GM23338 (cell line): ENCODE measurements at regions not wholly inside any gene's neighbourhood (a gene's known extent, or its start where the extent isn't known, plus 50 kb on each side); places are given as distances from the start of the nearest gene placed in this dataset.

Source experiments
- ATAC-seq: fragments of 200-7000 bp; cut with Tn5 transposase; 3 replicates; pipeline ENCODE4 v1.9.1; 2020
- DNase-seq: peaks from one replicate; pipeline ENCODE4 v3.0.0-alpha.2; 2015; ENCODE audit warnings: low spot score
- H2AFZ ChIP-seq: fragments of 200-600 bp; sonication (generic); 2 replicates; pipeline ENCODE4 v1.8.0; 2016; ENCODE audit warnings: antibody characterized with exemption, mild to moderate bottlenecking, moderate library complexity
- H3F3A ChIP-seq: fragments of 200-600 bp; sonication (generic); replicated peaks from 2 replicates; pipeline ENCODE4 v1.8.0; 2017; ENCODE audit warnings: antibody characterized with exemption, mixed run types, low read depth
- H3K27ac ChIP-seq: fragments of 200-600 bp; sonication (generic); 2 replicates; pipeline ENCODE4 v1.6.1; 2016; ENCODE audit warnings: low read depth
- H3K27me3 ChIP-seq: fragments of 200-600 bp; sonication (generic); 2 replicates; pipeline ENCODE4 v1.8.0; 2016; ENCODE audit warnings: mild to moderate bottlenecking, mixed run types, moderate library complexity; ENCODE audit not compliant: insufficient read depth
- H3K36me3 ChIP-seq: fragments of 200-600 bp; sonication (generic); 2 replicates; pipeline ENCODE4 v1.8.0; 2016; ENCODE audit warnings: mild to moderate bottlenecking; ENCODE audit not compliant: insufficient read depth
- H3K4me1 ChIP-seq: fragments of 200-600 bp; sonication (generic); 2 replicates; pipeline ENCODE4 v1.8.0; 2016; ENCODE audit warnings: mild to moderate bottlenecking, moderate library complexity; ENCODE audit not compliant: insufficient read depth
- H3K4me2 ChIP-seq: fragments of 200-600 bp; sonication (generic); 2 replicates; pipeline ENCODE4 v1.7.1; 2017; ENCODE audit warnings: mixed run types
- H3K4me3 ChIP-seq: fragments of 200-600 bp; sonication (generic); 2 replicates; pipeline ENCODE4 v1.6.1; 2016; ENCODE audit warnings: mixed run types
- H3K79me2 ChIP-seq: fragments of 200-600 bp; sonication (generic); replicated peaks from 2 replicates; pipeline ENCODE4 v1.8.0; 2017; ENCODE audit warnings: mild to moderate bottlenecking; ENCODE audit not compliant: insufficient read depth
- H3K9me2 ChIP-seq: fragments of 200-600 bp; sonication (generic); 2 replicates; pipeline ENCODE4 v1.8.0; 2017; ENCODE audit not compliant: insufficient read depth
- H4K20me1 ChIP-seq: fragments of 200-600 bp; sonication (generic); replicated peaks from 2 replicates; pipeline ENCODE4 v1.8.0; 2017; ENCODE audit warnings: mild to moderate bottlenecking; ENCODE audit not compliant: insufficient read depth
- H3K27ac Mint-ChIP-seq: 2 replicates; pipeline ENCODE4 v1.8.0; 2020; ENCODE audit warnings: inconsistent platforms, mild to moderate bottlenecking, moderate library complexity, mixed read lengths
- H3K27me3 Mint-ChIP-seq: 3 replicates; pipeline ENCODE4 v1.8.0; 2022; ENCODE audit warnings: low read depth, mild to moderate bottlenecking, moderate library complexity, mixed read lengths, inconsistent platforms; ENCODE audit not compliant: insufficient read depth, poor library complexity
- H3K36me3 Mint-ChIP-seq: 3 replicates; pipeline ENCODE4 v1.8.0; 2021; ENCODE audit warnings: low read depth, mild to moderate bottlenecking, inconsistent platforms, moderate library complexity, mixed read lengths
- H3K4me1 Mint-ChIP-seq: 3 replicates; pipeline ENCODE4 v1.8.0; 2020; ENCODE audit warnings: mild to moderate bottlenecking, inconsistent platforms, mixed read lengths
- H3K4me3 Mint-ChIP-seq: 3 replicates; pipeline ENCODE4 v1.8.0; 2021; ENCODE audit warnings: moderate library complexity, mild to moderate bottlenecking, inconsistent platforms, mixed read lengths
- H3K9me3 Mint-ChIP-seq: 3 replicates; pipeline ENCODE4 v1.8.0; 2020; ENCODE audit warnings: moderate library complexity, mild to moderate bottlenecking, inconsistent platforms, mixed read lengths
- CREB1 ChIP-seq: fragments of 250-450 bp; sonication (Bioruptor Pico); IDR thresholded peaks from 2 replicates; pipeline ENCODE4 v1.5.0; 2020; ENCODE audit warnings: low read depth, mild to moderate bottlenecking, moderate library complexity
- CTCF ChIP-seq, 2 experiments: fragments of 200-600 bp in 1 of 2; sonication (generic) in 1 of 2; conservative IDR thresholded peaks; 2 replicates each; pipeline versions ENCODE4 v1.5.1 to v1.6.1; 2016 to 2017; ENCODE audit warnings: antibody characterized with exemption in 2 of 2, low read depth in 2 of 2, mild to moderate bottlenecking in 2 of 2, moderate library complexity in 1 of 2
- ETS1 ChIP-seq: IDR thresholded peaks from 2 replicates; pipeline ENCODE4 v1.6.1; 2016; ENCODE audit warnings: antibody characterized with exemption
- EZH2 ChIP-seq: fragments of 200-600 bp; sonication (generic); IDR thresholded peaks from one replicate; pipeline ENCODE4 v1.8.0; 2017; ENCODE audit warnings: antibody characterized with exemption, mild to moderate bottlenecking, low read depth; ENCODE audit not compliant: unreplicated experiment
- EZH2phosphoT487 ChIP-seq: fragments of 200-600 bp; sonication (generic); IDR thresholded peaks from one replicate; pipeline ENCODE4 v1.8.1; 2018; ENCODE audit warnings: antibody characterized with exemption; ENCODE audit not compliant: unreplicated experiment
- JUNB ChIP-seq: IDR thresholded peaks from one replicate; pipeline ENCODE4 v1.6.1; 2016; ENCODE audit warnings: antibody characterized with exemption; ENCODE audit not compliant: unreplicated experiment
- NANOG ChIP-seq: IDR thresholded peaks from 2 replicates; pipeline ENCODE4 v1.6.1; 2016; ENCODE audit warnings: antibody characterized with exemption, borderline replicate concordance
- POLR2AphosphoS5 ChIP-seq: IDR thresholded peaks from 2 replicates; pipeline ENCODE4 v1.6.1; 2016; ENCODE audit warnings: antibody characterized with exemption, low read depth
- ZNF114 ChIP-seq: fragments of 250-450 bp; sonication (Bioruptor Pico); IDR thresholded peaks from 2 replicates; pipeline ENCODE4 v1.5.0; 2020; ENCODE audit warnings: mild to moderate bottlenecking, moderate library complexity
- ZNF331 ChIP-seq: fragments of 250-450 bp; sonication (Bioruptor Pico); IDR thresholded peaks from 2 replicates; pipeline ENCODE4 v1.5.0; 2020; ENCODE audit warnings: low read depth, mild to moderate bottlenecking, moderate library complexity
- ZNF462 ChIP-seq: fragments of 250-450 bp; sonication (Bioruptor Pico); IDR thresholded peaks from 2 replicates; pipeline ENCODE4 v1.5.0; 2020; ENCODE audit warnings: mild to moderate bottlenecking, moderate library complexity

GRCh38 chr20:47985092-47985850 lies 200.0 kb upstream of the SULF2 start:
- Histone ChIP-seq H3K79me2 (no peaks in the 10 kb centered on the region), H3K4me2 (no peak overlapping the region), H2AFZ (no peak overlapping the region), H4K20me1 (no peaks in the 10 kb centered on the region), H3K4me1 (no peaks in the 10 kb centered on the region), H3F3A (no peaks in the 10 kb centered on the region), H3K9me2 (no peaks in the 10 kb centered on the region), H3K4me3 (no peak overlapping the region), H3K27ac (no peak overlapping the region), H3K36me3 (no peaks in the 10 kb centered on the region), H3K27me3 (no peaks in the 10 kb centered on the region)
- TF ChIP-seq ZNF114 (CRISPR knock-in tag) (no peak), EZH2 (no peak), POLR2AphosphoS5 (no peak)
- no peaks in the 10 kb centered on the region for H3K4me1 Mint-ChIP-seq
- peak; percentile 68 for DNase-seq
- no peak overlapping the region for H3K4me3 Mint-ChIP-seq
- H3K36me3 Mint-ChIP-seq, result no peaks in the 10 kb centered on the region
- peaks cover 4% of the 10 kb centered on the region; the same call in 1 of the 3 replicates for H3K9me3 Mint-ChIP-seq
- H3K27me3 Mint-ChIP-seq, result no peaks in the 10 kb centered on the region
- no peak for ATAC-seq
- no peak overlapping the region for H3K27ac Mint-ChIP-seq

GRCh38 chr20:47984437-47984836 lies 199.2 kb upstream of the SULF2 start:
- no peak overlapping the region for H3K4me3 Mint-ChIP-seq
- H3K9me3 Mint-ChIP-seq, result peaks cover 4% of the 10 kb centered on the region; the same call in 2 of the 3 replicates
- no peak for DNase-seq
- no peak overlapping the region for H3K27ac Mint-ChIP-seq
- Histone ChIP-seq H3K4me1 (no peaks in the 10 kb centered on the region), H3K4me3 (no peak overlapping the region), H3K36me3 (no peaks in the 10 kb centered on the region), H3F3A (no peaks in the 10 kb centered on the region), H3K27ac (no peak overlapping the region), H3K79me2 (no peaks in the 10 kb centered on the region), H3K4me2 (no peak overlapping the region), H2AFZ (no peak overlapping the region), H3K27me3 (no peaks in the 10 kb centered on the region), H3K9me2 (no peaks in the 10 kb centered on the region), H4K20me1 (no peaks in the 10 kb centered on the region)
- 0 out of 3 replicates have a peak, but pooled peaks cover 2% of the 10 kb centered on the region for H3K4me1 Mint-ChIP-seq
- no peaks in the 10 kb centered on the region for H3K27me3 Mint-ChIP-seq
- no peak for ATAC-seq
- H3K36me3 Mint-ChIP-seq, result no peaks in the 10 kb centered on the region
- TF ChIP-seq ZNF462 (CRISPR knock-in tag) (no peak), ETS1 (no peak), POLR2AphosphoS5 (no peak), JUNB (no peak), CTCF (conservative IDR thresholded peaks at IDR 0.05; ENCODE audit: low read depth in 2 of 2) (no peak; a peak in 1 of 4 replicates), EZH2phosphoT487 (no peak), ZNF114 (CRISPR knock-in tag) (no peak), ZNF331 (CRISPR knock-in tag) (no peak), CREB1 (CRISPR knock-in tag) (no peak), NANOG (no peak)
